Muscle layer of colon (tissue), 2 donors: ENCODE measurements at regions not wholly inside any gene's neighbourhood (a gene's known extent, or its start where the extent isn't known, plus 50 kb on each side); places are given as distances from the start of the nearest gene placed in this dataset.
"Not testable (repeated sequence)": the region's sequence is repeated elsewhere in the genome, so short reads cannot be mapped to it uniquely, and the experiment has no call there.

ENCODE experiments used
- H3K27ac ChIP-seq: one replicate; pipeline ENCODE4 v1.7.0; 2013; ENCODE audit warnings: low read depth, mild to moderate bottlenecking, low read length, moderate library complexity
- H3K27me3 ChIP-seq, 2 donors: one replicate each; pipeline ENCODE4 v1.7.0; 2013; ENCODE audit warnings: low read length in 2 of 2, mild to moderate bottlenecking in 2 of 2; ENCODE audit not compliant: insufficient read depth in 2 of 2, control insufficient read depth in 1 of 2
- H3K36me3 ChIP-seq: one replicate; pipeline ENCODE4 v1.7.0; 2013; ENCODE audit warnings: mild to moderate bottlenecking, low read length; ENCODE audit not compliant: insufficient read depth
- H3K4me1 ChIP-seq: one replicate; pipeline ENCODE4 v1.7.0; 2013; ENCODE audit warnings: mild to moderate bottlenecking, low read length; ENCODE audit not compliant: insufficient read depth
- H3K4me3 ChIP-seq, 2 donors: one replicate each; pipeline ENCODE4 v1.7.0; 2013; ENCODE audit warnings: low read length in 2 of 2, low read depth in 1 of 2, mild to moderate bottlenecking in 1 of 2, moderate library complexity in 1 of 2
- H3K9ac ChIP-seq: one replicate; pipeline ENCODE4 v1.7.0; 2013; ENCODE audit warnings: low read length
- H3K9me3 ChIP-seq: one replicate; pipeline ENCODE4 v1.7.0; 2013; ENCODE audit warnings: mild to moderate bottlenecking, low read length
- donor health status: abdominal sarcoma.
- donor health status: Adenocarcinoma of cecum.

DNA sequence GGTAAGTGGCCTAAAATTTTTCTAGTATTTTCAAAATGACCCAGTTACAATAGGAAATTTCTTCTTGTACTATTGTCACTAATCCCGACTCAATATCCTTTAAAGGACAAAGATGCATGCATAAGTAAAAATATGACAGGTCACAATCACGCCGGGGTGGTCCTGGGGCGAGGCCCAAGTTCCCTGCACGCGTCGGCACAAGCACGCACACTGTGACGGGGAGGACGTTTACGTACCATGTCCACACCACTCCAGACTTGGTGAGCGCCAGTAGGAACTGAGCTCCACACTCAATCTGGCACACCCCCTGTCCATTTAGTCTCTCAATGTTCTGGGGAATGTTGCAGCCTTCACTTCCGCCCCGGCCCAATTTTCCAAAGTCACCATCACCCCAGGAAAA is 128.7 kb downstream of the GOLGA6L22 start:
- not testable (repeated sequence) for H3K4me1 ChIP-seq, H3K27me3 ChIP-seq, H3K9ac ChIP-seq, H3K4me3 ChIP-seq, H3K9me3 ChIP-seq, H3K36me3 ChIP-seq, H3K27ac ChIP-seq

DNA sequence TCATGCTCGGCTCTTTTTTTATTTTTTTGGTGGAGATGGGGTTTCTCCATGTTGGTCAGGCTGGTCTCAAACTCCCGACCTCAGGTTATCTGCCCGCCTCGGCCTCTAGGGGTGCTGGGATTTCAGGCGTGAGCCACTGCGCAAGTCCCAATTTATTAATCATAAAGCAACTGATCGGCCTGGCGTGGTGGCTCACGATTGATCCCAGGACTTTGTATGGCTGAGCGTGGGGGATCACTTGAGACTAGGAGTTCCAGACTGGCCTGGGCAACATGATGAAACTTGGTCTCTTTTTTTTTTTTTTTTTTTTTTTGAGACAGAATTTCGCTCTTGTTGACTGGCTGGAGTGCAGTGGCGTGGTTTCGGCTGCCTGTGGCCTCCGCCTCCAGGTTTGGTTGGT is 139.8 kb downstream of the GOLGA6L22 start:
- not testable (repeated sequence) for H3K36me3 ChIP-seq, H3K9me3 ChIP-seq, H3K9ac ChIP-seq

DNA sequence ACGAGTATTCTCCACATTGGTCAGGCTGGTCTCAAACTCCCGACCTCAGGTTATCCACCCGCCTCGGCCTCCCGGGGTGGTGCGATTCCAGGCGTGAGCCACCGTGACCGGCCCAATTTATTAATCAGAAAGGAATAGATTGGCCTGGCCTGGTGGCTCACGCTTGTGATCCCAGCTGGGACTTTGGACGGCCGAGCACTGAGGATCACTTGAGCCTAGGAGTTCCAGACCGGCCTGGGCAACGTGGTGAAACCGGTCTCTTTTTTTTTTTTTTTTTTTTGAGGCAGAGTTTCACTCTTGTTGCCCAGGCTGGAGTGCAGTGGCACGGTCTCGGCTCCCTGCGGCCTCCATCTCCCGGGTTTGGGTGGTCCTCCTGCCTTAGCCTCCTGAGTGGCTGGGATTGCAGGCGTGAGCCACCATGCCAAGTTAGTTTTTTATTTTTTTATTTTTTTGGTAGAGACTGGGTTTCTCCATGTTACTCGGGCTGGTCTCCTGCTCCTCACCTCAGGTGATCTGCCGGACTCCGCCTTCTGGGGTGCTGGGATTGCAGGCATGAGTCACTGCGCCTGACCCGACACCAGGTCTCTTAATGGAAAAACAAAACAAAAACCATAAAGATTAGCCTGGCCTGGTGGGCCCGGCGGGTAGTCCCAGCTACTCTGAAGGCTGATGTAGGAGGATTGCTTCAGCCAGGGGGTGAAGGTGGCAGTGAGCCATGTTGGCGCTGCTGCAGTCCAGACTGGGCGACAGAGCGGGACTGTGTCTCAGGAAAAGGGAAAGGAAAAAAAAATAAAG is 141.0 kb downstream of the GOLGA6L22 start:
- H3K9ac ChIP-seq, H3K4me1 ChIP-seq, H3K27me3 ChIP-seq, H3K9me3 ChIP-seq, H3K36me3 ChIP-seq, H3K4me3 ChIP-seq, H3K27ac ChIP-seq: not testable (repeated sequence)

More for the DNA sequence above, 139.8 kb downstream of the GOLGA6L22 start:
- H3K4me3 ChIP-seq, H3K4me1 ChIP-seq, H3K27ac ChIP-seq, H3K27me3 ChIP-seq: not testable (repeated sequence)

DNA sequence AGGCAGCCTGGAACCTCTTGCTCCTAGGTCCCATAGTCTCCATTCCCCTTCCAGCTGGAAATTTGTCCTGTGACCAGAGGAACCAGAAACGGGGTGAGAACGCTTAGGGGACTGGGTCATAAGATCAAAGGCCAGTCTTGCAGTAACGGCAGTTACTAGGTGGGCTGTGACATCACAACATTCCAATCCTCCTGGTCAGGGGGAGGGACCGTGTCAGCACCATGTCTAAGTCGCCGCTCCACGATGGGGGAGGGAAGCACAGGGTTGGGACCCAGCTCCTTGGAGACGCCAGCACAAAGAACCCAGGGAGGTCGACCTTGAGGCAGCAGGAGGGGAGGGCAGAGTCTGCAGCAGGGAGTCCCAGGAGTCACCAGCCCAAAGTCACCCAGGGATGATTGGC is 158.3 kb downstream of the GOLGA6L22 start:
- H3K4me3 ChIP-seq, H3K27ac ChIP-seq, H3K36me3 ChIP-seq, H3K9me3 ChIP-seq, H3K27me3 ChIP-seq, H3K9ac ChIP-seq, H3K4me1 ChIP-seq: not testable (repeated sequence)

DNA sequence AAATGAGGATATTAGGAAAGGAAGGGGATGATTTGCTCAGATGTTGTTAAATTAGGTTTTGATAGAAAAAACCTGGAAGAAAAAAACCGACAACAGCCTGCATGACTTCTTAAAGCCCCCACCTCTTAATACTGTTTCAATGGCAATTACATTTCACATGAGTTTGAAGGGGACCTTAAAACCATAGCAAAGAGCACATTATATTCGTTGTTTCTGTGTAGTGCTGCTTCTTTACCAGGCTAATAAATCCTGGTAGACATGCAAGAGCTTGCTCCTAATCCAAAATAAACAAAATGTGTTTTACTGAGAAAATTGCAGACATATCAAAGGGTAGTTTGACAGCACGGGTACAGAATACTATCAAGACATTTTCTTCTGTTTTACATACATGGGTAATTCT is 154.7 kb upstream of the NIPA1 start:
- not testable (repeated sequence) for H3K27ac ChIP-seq, H3K27me3 ChIP-seq, H3K9ac ChIP-seq, H3K36me3 ChIP-seq, H3K9me3 ChIP-seq, H3K4me1 ChIP-seq, H3K4me3 ChIP-seq

DNA sequence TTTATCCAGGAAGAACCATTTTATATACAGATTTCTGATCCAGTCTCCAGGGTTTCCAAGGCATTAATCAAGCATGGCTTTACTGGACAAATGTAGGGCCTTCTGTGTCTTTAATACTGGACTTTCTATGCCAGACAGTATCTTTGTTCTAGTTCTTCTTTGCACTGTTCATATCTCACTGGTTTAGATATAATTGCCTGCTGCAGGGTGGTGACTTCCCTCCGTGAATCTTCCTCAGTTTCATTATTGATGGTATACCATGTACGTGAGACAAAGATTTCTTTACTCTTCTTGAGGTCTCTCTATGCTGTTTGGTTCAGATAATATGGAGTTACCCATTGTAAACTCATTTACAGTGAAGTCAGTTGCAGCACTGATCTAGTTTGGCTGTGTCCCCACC is 146.5 kb upstream of the NIPA1 start:
- H3K36me3 ChIP-seq, H3K4me1 ChIP-seq, H3K27ac ChIP-seq, H3K4me3 ChIP-seq, H3K27me3 ChIP-seq, H3K9me3 ChIP-seq, H3K9ac ChIP-seq: not testable (repeated sequence)

DNA sequence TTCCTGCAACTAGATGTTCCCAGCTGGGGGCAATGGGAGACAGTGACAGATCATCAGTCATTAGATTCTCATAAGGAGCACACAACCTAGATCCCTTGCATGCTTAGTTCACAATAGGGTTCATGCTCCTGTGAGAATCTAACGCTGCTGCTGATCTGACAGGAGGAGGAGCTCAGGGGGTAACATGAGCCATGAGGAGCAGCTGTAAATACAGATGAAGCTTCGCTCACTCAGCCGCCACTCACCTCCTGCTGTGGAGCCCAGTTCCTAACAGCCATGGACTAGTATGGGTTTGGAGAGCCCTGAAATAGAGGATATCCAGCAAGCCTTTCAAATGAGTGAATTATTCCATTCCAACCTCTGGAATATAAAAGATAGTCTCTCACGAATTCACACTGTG is 137.0 kb upstream of the NIPA1 start:
- not testable (repeated sequence) for H3K36me3 ChIP-seq, H3K27ac ChIP-seq, H3K9ac ChIP-seq, H3K9me3 ChIP-seq, H3K27me3 ChIP-seq, H3K4me1 ChIP-seq, H3K4me3 ChIP-seq

DNA sequence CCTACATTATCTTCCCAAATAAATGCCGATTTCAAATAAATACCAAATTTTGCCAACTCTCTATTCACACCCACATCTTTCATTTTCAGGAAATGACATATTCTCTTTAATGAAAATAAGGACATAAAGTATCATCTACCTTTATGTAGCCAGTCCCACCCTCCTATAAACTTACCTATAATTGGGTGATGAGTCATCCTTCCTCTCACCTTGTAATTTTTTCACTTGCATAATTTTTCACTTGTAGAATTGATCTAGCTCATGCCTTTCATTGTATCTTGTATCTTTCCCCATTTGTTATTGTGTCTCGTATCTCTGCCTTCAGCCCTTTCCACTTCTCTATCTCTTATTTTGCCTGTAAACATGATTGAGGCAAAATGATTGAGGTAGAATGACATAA is 135.3 kb upstream of the NIPA1 start:
- H3K27me3 ChIP-seq, H3K9me3 ChIP-seq, H3K27ac ChIP-seq, H3K4me1 ChIP-seq, H3K9ac ChIP-seq, H3K4me3 ChIP-seq, H3K36me3 ChIP-seq: not testable (repeated sequence)

DNA sequence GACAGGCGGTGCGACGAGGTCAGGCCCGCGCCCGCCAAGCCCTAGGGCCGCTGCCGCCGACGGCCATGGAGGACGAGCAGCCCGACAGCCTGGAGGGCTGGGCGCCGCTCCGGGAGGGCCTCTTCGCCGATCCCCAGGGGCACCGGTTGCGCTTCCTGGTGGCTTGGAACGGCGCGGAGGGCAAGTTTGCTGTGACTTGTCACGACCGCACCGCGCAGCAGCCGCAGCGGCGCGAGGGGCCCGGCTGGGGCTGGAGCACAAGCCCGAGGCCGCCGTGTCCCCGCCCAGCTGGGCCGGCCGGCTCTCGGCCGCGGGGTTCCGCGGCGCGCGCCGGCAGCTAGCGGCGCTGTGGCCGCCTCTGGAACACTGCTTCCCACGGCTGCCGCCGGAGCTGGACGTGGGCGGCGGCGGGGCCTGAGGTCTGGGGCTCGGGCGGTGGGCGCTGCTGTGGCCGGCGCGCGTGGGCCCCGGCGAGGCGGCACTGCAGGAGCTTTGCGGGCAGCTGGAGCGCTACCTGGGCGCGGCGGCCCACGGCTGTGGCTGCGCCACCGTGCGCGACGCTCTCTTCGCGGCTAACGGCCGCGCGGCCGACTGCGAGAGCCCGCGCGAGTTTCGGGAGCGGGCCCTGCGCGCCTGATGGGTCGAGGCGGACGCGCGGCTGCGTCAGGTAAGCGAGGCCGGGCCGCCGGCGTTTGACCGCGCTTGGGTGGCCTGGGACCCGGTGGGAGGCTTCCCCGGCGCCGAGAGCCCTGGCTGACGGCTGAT is 122.0 kb upstream of the NIPA1 start:
- H3K9me3 ChIP-seq, H3K27me3 ChIP-seq, H3K9ac ChIP-seq, H3K36me3 ChIP-seq, H3K4me1 ChIP-seq: not testable (repeated sequence)
- Histone ChIP-seq H3K4me3 (peak overlapping the region; percentile 23 to 27), H3K27ac (peak overlapping the region; percentile 44)

DNA sequence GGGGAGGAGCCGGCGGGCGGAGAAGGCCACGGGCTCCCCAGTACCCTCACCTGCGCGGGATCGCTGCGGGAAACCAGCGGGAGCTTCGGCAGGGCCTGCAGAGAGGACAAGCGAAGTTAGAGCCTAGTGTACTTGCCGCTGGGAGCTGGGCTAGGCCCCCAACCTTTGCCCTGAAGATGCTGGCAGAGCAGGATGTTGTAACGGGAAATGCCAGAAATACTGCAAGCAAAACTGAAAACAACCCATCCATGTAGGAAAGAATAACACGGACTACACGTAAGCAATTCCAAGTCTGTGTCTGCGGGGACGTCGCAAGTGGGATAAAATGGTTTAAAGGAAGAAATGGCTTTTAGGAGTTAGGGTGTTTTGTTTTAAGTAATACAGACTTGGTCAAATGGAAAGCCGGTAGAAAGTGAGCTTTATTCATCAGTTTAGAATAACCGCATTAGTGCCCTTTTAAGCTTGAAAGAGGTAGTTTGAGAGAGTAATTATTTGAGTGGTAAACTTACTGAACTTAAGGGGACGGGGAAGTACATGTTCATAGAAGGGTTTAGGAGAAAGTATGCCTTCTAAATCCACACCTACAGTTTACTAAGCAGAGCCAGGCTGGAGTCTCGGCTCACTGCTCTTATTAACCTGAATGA is 121.3 kb upstream of the NIPA1 start:
- Histone ChIP-seq H3K4me3 (peak overlapping the region; percentile 10 to 27), H3K27ac (peak overlapping the region; percentile 63)
- not testable (repeated sequence) for H3K36me3 ChIP-seq, H3K27me3 ChIP-seq, H3K9ac ChIP-seq, H3K4me1 ChIP-seq, H3K9me3 ChIP-seq

DNA sequence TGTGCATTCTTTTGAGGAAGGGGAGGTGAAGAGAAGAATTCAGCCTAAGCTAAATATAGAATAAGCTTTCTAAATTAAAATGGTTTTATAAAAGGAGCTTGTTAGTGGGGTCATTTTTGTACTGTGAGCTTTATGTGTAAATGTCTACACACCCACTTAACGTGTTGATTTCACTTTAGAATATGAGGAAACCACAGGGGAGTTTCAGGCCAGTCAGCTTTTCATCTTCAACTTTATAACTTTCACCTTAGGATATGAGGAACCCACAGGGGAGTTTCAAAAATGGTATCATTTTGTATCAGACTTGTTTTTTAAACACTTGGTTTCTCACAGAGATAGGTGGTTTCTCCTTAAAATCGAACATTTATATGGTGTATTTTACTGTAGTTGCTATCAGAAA is 120.7 kb upstream of the NIPA1 start:
- H3K9ac ChIP-seq, H3K36me3 ChIP-seq, H3K27me3 ChIP-seq, H3K9me3 ChIP-seq, H3K4me1 ChIP-seq: not testable (repeated sequence)
- Histone ChIP-seq H3K27ac (peak overlapping the region; percentile 63), H3K4me3 (peak overlapping the region in 1 of 2 donors; percentile 10)

DNA sequence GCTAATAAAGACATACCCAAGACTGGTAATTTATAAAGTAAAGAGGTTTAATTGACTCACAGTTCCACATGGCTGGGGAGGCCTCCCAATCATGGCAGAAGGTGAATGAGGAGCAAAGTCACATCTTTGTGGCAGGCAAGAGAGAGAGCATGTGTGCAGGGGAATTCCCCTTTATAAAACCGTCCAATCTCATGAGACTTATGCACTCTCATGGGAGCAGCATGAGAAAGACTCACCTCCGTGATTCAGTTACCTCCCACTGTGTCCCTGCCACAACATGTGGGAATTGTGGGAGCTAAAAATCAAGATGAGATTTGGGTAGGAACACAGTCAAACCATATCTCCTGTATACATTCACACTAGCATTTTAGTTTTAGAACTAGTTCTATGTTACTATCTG is 101.7 kb upstream of the NIPA1 start:
- H3K9me3 ChIP-seq: not testable (repeated sequence)

More for the DNA sequence above, 101.7 kb upstream of the NIPA1 start:
- H3K27ac ChIP-seq, H3K4me3 ChIP-seq, H3K9ac ChIP-seq, H3K27me3 ChIP-seq, H3K4me1 ChIP-seq, H3K36me3 ChIP-seq: not testable (repeated sequence)
